Liver (tissue), 3 donors: ENCODE measurements at regions not wholly inside any gene's neighbourhood (a gene's known extent, or its start where the extent isn't known, plus 50 kb on each side); places are given as distances from the start of the nearest gene placed in this dataset.

Experiments used
- CTCF ChIP-seq: fragments of 150-350 bp; IDR thresholded peaks from 2 replicates; pipeline ENCODE4 v1.5.1; 2017; ENCODE audit warnings: improper control_type of control experiment, low read depth, low read length; ENCODE audit not compliant: missing input control
- FOXA1 ChIP-seq: IDR thresholded peaks from 2 replicates; pipeline ENCODE4 v1.6.1; 2016; ENCODE audit warnings: antibody characterized with exemption
- HNF4A ChIP-seq, 2 donors: conservative IDR thresholded peaks; 2 replicates each; pipeline ENCODE4 v1.6.1; 2016; ENCODE audit warnings: antibody characterized with exemption in 2 of 2, mild to moderate bottlenecking in 2 of 2
- TF ChIP-seq, protein P1 (sequence below): IDR thresholded peaks from 2 replicates; pipeline ENCODE4 v1.6.1; 2016; ENCODE audit warnings: antibody characterized with exemption
- TF ChIP-seq, protein P2 (sequence below): IDR thresholded peaks from 2 replicates; pipeline ENCODE4 v1.6.1; 2016; ENCODE audit warnings: antibody characterized with exemption
- TF ChIP-seq, protein P3 (sequence below): IDR thresholded peaks from 2 replicates; pipeline ENCODE4 v1.6.1; 2016; ENCODE audit warnings: antibody characterized with exemption
- donor health status: healthy.
- donor health status: healthy.

DNA sequence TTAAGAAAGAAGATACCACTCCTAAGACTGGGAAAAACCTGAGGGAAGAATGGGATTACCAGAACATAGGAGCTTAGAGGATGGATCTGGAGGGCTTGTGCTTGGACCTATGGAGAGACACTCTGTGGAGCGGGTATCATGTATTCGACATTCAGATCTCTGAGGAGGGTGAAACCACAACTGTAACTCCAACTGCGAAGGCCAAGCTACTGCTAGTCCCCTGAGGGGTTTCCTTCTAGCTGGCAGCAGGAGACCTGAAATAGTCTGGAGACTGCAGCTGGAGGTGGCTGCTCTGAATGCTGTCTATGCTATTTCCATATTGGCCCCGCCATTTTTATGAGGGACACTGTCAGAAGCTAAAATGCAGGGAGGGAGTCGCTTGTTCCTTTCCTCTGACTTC, 462.3 kb downstream of the PTPRC start:
- no peak for TF ChIP-seq CTCF
- no peak for TF ChIP-seq FOXA1
- TF ChIP-seq, protein P1, sequence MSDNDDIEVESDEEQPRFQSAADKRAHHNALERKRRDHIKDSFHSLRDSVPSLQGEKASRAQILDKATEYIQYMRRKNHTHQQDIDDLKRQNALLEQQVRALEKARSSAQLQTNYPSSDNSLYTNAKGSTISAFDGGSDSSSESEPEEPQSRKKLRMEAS: no peak
- TF ChIP-seq, protein P2, sequence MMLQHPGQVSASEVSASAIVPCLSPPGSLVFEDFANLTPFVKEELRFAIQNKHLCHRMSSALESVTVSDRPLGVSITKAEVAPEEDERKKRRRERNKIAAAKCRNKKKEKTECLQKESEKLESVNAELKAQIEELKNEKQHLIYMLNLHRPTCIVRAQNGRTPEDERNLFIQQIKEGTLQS: no peak
- no peak for TF ChIP-seq HNF4A (conservative IDR thresholded peaks at IDR 0.05)
- TF ChIP-seq, protein P3, sequence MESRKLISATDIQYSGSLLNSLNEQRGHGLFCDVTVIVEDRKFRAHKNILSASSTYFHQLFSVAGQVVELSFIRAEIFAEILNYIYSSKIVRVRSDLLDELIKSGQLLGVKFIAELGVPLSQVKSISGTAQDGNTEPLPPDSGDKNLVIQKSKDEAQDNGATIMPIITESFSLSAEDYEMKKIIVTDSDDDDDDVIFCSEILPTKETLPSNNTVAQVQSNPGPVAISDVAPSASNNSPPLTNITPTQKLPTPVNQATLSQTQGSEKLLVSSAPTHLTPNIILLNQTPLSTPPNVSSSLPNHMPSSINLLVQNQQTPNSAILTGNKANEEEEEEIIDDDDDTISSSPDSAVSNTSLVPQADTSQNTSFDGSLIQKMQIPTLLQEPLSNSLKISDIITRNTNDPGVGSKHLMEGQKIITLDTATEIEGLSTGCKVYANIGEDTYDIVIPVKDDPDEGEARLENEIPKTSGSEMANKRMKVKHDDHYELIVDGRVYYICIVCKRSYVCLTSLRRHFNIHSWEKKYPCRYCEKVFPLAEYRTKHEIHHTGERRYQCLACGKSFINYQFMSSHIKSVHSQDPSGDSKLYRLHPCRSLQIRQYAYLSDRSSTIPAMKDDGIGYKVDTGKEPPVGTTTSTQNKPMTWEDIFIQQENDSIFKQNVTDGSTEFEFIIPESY: no peak
